ENCODE measurements at regions not wholly inside any gene's neighbourhood (a gene's known extent, or its start where the extent isn't known, plus 50 kb on each side); places are given as distances from the start of the nearest gene placed in this dataset.
"Not testable (repeated sequence)": the region's sequence is repeated elsewhere in the genome, so short reads cannot be mapped to it uniquely, and the experiment has no call there.

DNA sequence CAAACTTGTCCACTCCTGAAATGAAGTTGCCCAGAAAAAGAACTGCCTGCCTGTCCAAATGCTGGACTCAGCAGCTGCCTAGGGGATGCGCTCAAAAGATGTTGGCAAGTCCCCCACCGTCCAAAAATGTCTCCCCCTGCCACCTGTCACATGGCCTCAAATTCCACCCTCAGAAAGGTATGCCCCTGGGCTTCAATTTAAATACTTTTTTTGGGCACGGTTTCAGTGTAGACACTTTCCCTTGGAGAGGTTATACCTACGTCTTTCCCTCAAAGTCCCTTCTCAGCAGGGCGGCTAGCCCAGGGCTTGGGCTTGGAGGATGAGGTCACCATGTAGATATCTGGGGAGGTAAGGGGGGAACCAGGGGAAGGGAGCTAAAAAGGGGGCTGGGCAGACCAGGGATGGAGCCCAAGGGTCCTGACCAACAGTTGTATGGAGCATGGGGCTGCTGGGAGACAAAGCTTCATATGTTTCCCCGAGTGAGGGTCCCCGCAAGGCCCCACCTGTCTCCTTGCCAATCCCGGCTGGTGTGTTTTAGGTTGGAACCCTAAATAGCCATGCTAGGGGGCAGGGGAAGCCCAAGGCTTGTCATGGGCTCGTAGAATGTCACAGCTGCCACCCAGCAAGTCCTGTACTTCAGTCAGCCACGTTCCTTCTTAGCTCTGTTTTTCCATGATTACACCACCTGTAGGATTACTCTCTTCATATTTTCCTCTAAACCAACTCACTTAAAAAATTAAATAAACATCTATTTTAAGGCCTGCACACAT is 131.2 kb upstream of the TBX3 start:
- no peak for TF ChIP-seq POLR2A (IDR thresholded peaks at IDR 0.05; ENCODE audit: low read depth, low read length)
- no peak for FAIRE-seq

GRCh38 chr12:114812858-114813761 is 129.1 kb upstream of the TBX3 start:
- FAIRE-seq (no peak), DNase-seq (ENCODE audit: insufficient read length, low spot score) (no peak)

More for the DNA sequence above, 131.2 kb upstream of the TBX3 start:
- DNase-seq (ENCODE audit: insufficient read length, low spot score), result no peak

DNA sequence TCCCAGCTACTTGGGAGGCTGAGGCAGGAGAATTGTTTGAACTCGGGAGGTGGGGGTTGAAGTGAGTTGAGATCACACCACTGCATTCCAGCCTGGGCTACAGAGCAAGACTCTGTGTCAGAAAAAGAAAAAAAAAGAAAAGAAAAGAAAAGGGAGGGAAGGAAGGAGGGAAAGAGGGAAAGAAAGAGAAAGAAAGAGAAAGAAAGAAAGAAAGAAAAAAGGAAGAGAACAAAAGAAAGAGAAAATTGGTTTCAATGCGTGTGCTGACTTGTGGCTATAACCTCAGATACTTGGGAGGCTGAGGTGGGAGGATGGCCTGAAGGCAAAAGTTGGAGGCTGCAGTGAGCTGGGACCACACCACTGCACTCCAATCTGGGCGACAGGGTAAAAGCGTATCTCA is 128.4 kb upstream of the TBX3 start:
- TF ChIP-seq POLR2A (IDR thresholded peaks at IDR 0.05; ENCODE audit: low read depth, low read length), result no peak
- FAIRE-seq (no peak), DNase-seq (ENCODE audit: insufficient read length, low spot score) (no peak)

More at GRCh38 chr12:114812858-114813761, 129.1 kb upstream of the TBX3 start:
- no peak for TF ChIP-seq POLR2A (IDR thresholded peaks at IDR 0.05; ENCODE audit: low read depth, low read length)

- FAIRE-seq (no peak), DNase-seq (ENCODE audit: insufficient read length, low spot score) (no peak)
- TF ChIP-seq POLR2A (IDR thresholded peaks at IDR 0.05; ENCODE audit: low read depth, low read length), result no peak
Observed at GRCh38 chr12:114809097-114809496, 125.1 kb upstream of the TBX3 start.

GRCh38 chr12:114801381-114801780 is 117.4 kb upstream of the TBX3 start:
- not testable (repeated sequence) for FAIRE-seq; DNase-seq (ENCODE audit: insufficient read length, low spot score)

- not testable (repeated sequence) for FAIRE-seq; DNase-seq (ENCODE audit: insufficient read length, low spot score)
Observed at GRCh38 chr12:114800566-114800965, 116.6 kb upstream of the TBX3 start.

GRCh38 chr12:114799574-114800487 is 115.9 kb upstream of the TBX3 start:
- DNase-seq (ENCODE audit: insufficient read length, low spot score) (peak; percentile 42), FAIRE-seq (no peak)
- TF ChIP-seq POLR2A (IDR thresholded peaks at IDR 0.05; ENCODE audit: low read depth, low read length), result no peak

DNA sequence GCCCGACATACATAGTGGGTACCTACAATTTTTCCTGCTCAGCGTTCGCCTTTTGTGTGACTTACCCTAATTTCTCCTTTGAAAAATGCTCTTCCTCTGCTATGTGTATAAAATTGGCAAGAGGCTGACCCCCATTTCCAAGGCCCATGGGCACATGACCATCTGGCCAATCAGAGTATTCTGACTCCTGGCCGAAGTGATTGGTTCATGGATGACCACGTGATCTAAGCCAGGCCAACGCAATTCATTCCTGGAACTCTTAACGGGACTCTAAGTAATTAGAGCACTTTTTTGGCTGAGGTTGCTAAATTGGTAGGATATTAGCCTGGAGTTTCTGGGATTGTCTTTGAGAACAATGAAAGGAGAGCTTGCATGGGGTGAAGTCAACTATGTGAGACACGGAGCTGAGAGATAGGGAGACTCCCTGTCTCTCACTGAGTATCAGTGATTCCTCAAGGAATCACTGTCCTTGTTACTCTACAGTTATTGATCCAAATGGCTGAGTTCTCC is 110.1 kb upstream of the TBX3 start:
- no peak for DNase-seq (ENCODE audit: insufficient read length, low spot score)
- no peak for TF ChIP-seq POLR2A (IDR thresholded peaks at IDR 0.05; ENCODE audit: low read depth, low read length)
- no peak for FAIRE-seq

- TF ChIP-seq POLR2A (IDR thresholded peaks at IDR 0.05; ENCODE audit: low read depth, low read length), result no peak
- DNase-seq (ENCODE audit: insufficient read length, low spot score) (no peak), FAIRE-seq (no peak)
Observed at GRCh38 chr12:114790276-114790675, 106.3 kb upstream of the TBX3 start.

GRCh38 chr12:114789821-114790220 is 105.8 kb upstream of the TBX3 start:
- no peak for TF ChIP-seq POLR2A (IDR thresholded peaks at IDR 0.05; ENCODE audit: low read depth, low read length)
- FAIRE-seq (no peak), DNase-seq (ENCODE audit: insufficient read length, low spot score) (no peak)

DNA sequence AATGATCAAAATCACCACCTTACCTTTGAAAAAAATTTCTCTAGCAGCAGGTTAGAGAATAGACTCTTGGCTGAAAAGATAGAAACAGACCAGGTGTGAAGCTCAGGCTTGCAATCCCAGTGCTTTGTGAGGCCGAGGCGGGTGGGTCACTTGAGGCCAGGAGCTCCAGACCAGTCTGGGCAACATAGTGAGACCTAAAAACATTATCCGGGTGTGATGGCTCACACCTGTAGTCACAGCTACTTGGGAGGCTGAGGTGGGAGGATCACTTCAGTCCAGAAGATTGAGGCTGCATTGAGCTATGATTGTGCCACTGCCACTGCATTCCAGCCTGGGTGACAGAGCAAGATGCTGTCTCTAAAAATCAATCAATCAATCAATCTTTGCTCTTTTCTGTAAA is 105.3 kb upstream of the TBX3 start:
- no peak for FAIRE-seq
- DNase-seq (ENCODE audit: insufficient read length, low spot score), result no peak
- TF ChIP-seq POLR2A (IDR thresholded peaks at IDR 0.05; ENCODE audit: low read depth, low read length), result no peak

DNA sequence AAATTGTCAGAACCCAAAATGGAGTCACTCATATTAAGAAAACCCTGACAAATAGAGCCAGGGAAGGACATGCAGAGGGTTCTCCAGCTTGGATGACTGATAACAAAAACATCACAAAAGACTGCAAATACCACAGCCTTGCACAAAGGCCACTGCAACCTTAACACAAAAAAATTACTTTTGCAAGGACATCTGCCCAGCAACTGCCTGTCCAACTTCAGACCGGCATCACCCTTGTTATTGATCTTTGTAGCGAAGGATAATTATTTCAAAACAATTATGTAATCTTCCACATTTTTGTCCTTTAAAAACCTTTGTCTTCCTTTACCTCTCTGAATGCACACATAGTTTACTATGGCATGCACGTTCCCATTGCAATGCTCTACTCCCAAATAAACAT is 100.6 kb upstream of the TBX3 start:
- no peak for DNase-seq (ENCODE audit: insufficient read length, low spot score)
- no peak for FAIRE-seq
- TF ChIP-seq POLR2A (IDR thresholded peaks at IDR 0.05; ENCODE audit: low read depth, low read length), result no peak

DNA sequence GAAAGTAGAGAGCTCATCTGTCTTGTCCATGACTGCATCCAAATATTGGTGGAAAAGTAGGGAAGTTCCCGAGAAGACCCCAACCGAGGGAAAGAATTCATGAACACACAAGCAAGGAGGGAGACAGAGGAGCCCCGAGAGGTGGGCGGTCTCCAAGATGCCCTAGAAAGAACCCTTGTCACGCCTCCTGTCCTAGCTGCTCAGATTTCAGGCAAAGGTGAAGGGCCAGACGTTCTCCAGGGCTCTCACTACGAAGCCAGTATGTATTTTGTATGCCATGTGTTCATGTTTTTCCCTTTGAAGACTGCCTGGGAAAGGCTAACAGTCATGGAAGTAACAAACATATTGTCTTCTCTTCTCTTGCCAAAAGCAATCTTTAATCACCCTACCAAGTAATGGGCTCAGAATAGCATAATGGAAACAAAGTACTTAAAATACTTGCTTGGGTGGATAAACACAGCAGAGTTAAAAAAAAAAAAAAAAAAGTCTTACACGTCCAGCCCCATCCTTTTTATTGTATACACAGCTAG is 99.2 kb upstream of the TBX3 start:
- FAIRE-seq (no peak), DNase-seq (ENCODE audit: insufficient read length, low spot score) (no peak)
- no peak for TF ChIP-seq POLR2A (IDR thresholded peaks at IDR 0.05; ENCODE audit: low read depth, low read length)

Measured in H54 (cell line).